SH-SY5Y (cell line): ENCODE measurements at regions not wholly inside any gene's neighbourhood (a gene's known extent, or its start where the extent isn't known, plus 50 kb on each side); places are given as distances from the start of the nearest gene placed in this dataset.

Source experiments
- GATA2 ChIP-seq: IDR thresholded peaks from 2 replicates; pipeline ENCODE4 v1.6.1; 2011; ENCODE audit warnings: mild to moderate bottlenecking, low read depth, low read length
- GATA3 ChIP-seq: IDR thresholded peaks from 2 replicates; pipeline ENCODE4 v1.6.1; 2011; ENCODE audit warnings: low read depth, mild to moderate bottlenecking, low read length, moderate library complexity

DNA sequence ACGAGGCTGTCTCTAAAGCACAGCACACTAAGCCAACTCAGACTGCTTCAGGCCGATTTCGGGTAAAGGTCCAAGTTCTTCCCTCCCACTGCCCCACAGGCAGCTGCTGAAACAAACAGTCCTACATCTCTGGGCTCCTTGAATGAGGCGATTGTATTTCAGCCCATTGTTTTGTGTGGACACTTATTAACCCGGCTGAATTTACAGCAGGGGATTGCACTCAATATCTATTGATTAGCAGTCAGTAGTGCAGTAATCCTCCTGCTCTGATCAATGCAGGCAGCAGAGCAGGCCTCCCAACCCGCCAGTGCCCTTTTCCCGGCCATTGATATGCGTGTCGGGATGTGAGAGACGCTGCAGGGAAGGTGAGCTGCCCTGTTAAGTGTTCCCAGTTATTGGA lies 330.1 kb downstream of the CMPK2 start:
- no peak for TF ChIP-seq GATA2
- no peak for TF ChIP-seq GATA3
